ENCODE measurements at regions not wholly inside any gene's neighbourhood (a gene's known extent, or its start where the extent isn't known, plus 50 kb on each side); places are given as distances from the start of the nearest gene placed in this dataset.

DNA sequence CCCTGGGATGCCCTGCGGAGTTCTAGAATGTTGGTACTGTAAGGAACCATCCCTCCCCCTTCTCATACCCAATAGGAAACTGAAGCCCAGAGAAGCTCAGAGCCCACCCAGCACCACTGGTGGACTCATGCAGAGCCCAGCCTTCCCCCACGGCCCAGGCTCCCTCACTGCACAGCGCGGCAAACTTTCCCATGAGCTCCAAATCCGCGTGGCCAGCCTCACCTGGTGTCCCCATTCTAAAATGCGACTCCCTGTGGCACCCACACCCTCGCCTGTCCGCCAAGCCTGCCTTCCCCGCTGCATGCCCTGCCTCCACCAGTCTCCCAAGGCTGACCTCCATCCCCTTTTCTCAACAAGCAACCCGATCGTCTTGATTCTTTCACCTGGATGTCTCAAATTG is 51.1 kb downstream of the PTGR3 start:
- TF ChIP-seq REST (IDR thresholded peaks at IDR 0.05; ENCODE audit: low read depth, low read length) (no peak), CTCF (IDR thresholded peaks at IDR 0.05) (no peak), TCF12 (IDR thresholded peaks at IDR 0.05) (no peak), POLR2AphosphoS5 (IDR thresholded peaks at IDR 0.05; ENCODE audit: low read depth, low read length) (no peak), GATA2 (CRISPR knock-in tag; IDR thresholded peaks at IDR 0.05) (no peak), TAF1 (IDR thresholded peaks at IDR 0.05; ENCODE audit: borderline replicate concordance, low read depth, low read length) (no peak), RAD21 (IDR thresholded peaks at IDR 0.05; ENCODE audit: low read length) (no peak), NFIC (IDR thresholded peaks at IDR 0.05; ENCODE audit: borderline replicate concordance) (no peak), EZH2phosphoT487 (IDR thresholded peaks at IDR 0.05; ENCODE audit: borderline replicate concordance, low read depth) (no peak), JUND (IDR thresholded peaks at IDR 0.05) (no peak)

Data from SK-N-SH (cell line).